Fibroblast of peridontal ligament (primary cell): ENCODE measurements at regions not wholly inside any gene's neighbourhood (a gene's known extent, or its start where the extent isn't known, plus 50 kb on each side); places are given as distances from the start of the nearest gene placed in this dataset.
"Not testable (repeated sequence)": the region's sequence is repeated elsewhere in the genome, so short reads cannot be mapped to it uniquely, and the experiment has no call there.

Source experiments
- DNase-seq: peaks from one replicate; pipeline ENCODE4 v3.0.0-alpha.2; 2010; ENCODE audit errors: extremely low read depth

DNA sequence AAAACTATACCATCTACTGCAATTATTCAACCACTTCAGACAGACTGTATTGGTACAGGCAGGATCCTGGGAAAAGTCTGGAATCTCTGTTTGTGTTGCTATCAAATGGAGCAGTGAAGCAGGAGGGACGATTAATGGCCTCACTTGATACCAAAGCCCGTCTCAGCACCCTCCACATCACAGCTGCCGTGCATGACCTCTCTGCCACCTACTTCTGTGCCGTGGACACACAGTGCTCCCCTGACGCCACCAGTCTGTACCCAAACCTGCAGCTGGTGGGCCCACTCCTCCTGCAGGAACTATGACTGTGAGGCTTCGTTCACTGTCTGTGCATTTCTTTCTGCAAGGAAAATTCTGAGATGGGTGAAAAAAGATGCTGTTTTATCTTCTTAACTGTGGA is 284.7 kb downstream of the DAD1 start:
- DNase-seq = no peak

DNA sequence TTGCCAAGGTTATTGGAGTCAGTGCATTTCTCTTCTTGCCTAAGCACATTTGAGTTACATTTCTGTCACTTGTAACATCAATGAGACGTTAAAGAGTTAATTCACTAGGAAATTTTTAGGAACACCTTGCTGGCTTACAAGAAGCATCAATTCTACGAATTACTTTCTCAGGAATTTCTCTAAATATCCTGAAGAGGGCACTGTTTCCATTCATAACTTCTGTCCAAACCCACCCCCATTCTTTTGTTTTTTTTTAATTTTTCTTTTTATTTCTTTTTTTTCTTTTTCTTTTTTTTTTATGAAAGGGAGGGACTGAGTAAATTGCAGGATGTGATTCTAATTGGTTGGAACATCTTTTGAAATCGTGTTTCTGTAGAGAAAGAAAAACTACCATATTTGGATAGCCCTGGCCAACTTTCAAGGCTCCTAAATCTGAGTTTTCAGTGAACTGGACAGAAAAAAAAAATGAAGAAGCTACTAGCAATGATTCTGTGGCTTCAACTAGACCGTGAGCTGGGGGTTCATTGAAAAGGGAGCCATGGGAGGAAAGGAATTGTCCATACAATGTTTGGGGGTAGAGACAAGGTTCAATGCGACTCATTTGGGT is 285.3 kb downstream of the DAD1 start:
- peak; percentile 8 for DNase-seq

DNA sequence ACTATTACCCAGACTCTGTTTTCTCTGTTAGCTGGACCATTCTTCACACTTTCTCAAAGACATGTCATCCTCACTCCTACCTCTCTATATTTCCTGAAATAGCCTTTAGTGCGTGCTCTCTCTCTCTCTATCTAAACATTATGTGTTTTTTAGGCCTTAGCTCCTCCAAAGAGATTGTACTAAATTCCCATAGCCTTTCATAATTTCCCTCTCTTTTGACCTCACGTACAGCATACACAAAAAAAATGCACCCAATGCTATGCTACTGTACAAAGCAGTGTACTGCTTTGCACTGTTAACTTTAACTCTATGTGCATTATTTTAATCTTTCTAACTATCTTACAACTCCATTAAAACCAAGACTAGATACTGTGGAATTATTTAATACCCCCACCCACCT is 288.4 kb downstream of the DAD1 start:
- no peak for DNase-seq

DNA sequence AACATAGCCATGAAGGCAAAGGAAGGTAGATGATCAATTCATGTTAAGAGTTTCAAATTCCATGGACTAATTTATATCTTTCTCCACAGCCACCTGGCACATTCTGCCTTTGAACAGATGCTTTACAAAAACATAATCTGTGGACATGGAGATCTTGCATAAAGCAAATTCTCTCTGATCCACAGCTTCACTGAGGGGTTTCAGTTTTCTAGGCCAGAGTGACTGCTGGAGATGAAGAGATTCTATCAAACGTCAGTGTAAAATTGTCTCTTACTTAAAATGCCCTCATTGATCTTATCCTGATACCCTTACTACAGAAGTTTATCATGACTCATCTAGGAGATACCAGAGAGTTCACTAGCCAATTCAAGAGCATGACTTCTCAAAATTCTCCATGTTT is 291.6 kb downstream of the DAD1 start:
- DNase-seq = no peak

DNA sequence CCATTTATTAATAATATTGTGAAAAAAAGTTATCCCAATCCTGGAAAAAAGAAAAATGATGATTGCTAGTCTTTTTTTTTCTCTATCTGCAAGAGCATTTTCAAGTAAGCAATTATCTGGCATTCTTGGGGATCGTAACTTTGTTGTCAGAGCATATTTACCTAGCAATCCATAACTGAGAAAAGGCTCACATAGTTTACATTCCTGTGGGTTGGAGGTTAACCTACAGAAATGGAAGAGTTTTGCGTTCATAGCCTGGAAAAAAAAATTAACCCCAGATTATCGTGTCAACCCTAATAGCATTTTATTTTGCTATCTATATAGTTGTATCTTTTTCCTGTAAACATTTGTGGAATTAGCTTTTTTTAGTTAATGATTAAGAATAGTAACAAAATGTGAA is 292.3 kb downstream of the DAD1 start:
- DNase-seq = no peak

DNA sequence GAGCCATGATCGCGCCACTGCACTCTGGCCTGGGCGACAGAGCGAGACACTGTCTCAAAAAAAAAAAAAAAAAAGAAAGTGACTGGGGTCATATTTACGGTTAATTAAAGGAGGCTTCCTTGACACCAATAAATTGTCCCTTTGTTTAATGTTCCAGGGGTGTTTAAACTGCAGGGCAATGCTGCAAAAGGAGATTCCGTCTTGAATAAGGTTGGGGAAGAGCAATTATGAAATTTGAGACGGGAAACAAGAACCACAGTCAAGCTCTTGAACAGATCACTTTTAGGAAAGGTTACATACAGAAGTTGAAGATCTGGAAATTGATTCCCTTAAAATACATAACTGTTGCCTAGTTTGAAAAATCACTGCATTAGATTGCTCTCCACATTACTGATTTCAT is 292.9 kb downstream of the DAD1 start:
- DNase-seq = no peak

DNA sequence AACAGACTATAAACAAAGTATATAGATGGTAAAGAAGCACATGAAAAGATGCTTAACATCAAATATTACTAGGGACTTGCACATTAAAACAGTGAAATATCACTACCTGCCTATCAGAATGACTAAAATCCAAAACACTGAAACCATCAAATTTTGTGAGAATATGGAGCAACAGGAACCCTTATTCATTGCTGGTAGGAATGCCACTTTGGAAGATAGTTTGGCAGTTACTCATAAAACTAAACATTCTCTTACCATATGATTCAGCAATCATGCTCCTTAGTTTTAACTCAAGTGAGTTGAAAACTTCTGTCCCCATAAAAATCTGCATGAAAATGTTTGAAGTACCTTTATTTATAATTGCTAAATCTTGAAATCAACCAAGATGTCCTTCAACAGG is 297.6 kb downstream of the DAD1 start:
- DNase-seq = no peak

DNA sequence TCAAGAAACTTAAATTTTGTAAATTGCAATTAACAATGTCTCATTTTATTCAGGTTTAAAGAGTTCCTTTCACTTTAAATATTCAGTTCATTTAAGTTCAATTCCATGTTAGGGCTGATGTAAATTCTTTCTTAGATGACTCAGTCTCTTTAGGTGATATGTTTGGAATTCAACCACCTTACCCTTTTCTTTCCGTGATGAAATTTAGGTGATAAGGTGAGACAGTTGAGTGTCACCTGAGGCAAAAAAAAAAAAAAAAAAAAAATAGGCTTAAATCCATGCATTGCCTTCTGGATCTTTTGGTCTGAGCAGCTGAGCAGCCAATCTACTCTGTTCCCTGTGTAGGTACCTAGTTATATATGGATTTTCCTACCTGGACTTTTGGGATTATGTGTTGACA is 299.5 kb downstream of the DAD1 start:
- DNase-seq = no peak

DNA sequence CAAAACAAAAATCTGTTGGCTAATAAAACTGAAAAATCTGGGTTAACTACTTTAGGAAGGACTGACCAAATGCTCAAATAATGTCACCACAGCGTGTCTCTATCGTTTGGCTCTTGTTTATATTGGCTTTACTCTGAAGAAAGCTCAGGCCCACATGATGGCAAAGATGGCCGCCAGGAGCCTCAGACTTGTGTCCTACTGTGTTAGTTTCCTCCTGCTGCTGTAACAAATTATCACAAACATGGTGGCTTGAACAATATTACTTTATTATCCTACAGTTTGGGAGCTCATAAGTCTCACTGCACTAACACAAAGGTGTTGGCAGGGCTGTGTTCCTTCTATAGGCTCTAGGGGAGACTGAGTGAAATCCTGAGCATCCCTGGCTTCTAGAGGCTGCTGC is 303.0 kb downstream of the DAD1 start:
- no peak for DNase-seq

DNA sequence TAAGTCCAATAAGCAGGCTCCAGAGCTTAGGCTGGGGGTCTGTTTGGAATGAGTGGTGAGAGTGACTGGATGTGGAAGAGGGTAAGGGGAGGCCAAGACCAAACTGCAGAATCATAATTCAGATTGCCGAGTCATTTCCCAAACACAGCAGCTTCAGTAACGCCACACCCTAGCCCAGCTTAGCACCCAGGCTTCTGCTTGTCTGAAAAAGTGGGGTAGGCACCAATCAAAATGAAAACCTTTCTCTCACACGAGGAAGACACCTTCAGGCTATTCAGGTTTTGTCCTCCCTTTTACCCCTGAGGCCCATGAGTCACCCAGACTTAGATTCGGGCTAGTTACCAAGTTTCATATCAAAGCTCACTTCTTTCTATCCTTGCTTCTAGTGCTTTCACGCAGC is 306.1 kb downstream of the DAD1 start:
- no peak for DNase-seq

DNA sequence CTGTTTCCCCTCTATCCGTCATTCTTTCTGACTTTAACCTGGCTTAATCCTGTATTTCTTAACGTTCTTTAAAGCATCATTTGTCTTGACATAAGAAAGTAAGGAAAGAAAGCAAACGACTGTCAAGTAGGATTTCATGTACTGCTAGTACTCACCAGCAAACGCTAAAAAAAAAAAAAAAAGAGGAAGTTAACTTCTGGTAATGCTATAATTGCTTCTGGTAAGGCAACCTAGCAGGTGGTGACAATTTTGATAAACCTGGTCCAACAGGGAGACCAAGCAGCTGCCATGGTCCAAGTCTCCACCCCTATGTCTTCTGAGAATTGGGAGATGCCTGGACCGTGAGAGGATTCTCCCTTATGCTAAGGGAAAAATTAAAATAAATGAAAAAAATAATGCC is 306.6 kb downstream of the DAD1 start:
- no peak for DNase-seq

DNA sequence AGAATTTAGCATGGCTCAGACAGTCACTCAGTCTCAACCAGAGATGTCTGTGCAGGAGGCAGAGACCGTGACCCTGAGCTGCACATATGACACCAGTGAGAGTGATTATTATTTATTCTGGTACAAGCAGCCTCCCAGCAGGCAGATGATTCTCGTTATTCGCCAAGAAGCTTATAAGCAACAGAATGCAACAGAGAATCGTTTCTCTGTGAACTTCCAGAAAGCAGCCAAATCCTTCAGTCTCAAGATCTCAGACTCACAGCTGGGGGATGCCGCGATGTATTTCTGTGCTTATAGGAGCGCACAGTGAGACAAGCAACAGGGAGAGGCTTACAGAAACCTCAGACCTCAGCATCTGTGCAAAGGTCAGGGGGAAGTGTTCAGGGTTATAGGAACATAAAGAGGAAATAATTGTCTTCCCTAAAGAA is 307.6 kb downstream of the DAD1 start:
- DNase-seq = not testable (repeated sequence)

DNA sequence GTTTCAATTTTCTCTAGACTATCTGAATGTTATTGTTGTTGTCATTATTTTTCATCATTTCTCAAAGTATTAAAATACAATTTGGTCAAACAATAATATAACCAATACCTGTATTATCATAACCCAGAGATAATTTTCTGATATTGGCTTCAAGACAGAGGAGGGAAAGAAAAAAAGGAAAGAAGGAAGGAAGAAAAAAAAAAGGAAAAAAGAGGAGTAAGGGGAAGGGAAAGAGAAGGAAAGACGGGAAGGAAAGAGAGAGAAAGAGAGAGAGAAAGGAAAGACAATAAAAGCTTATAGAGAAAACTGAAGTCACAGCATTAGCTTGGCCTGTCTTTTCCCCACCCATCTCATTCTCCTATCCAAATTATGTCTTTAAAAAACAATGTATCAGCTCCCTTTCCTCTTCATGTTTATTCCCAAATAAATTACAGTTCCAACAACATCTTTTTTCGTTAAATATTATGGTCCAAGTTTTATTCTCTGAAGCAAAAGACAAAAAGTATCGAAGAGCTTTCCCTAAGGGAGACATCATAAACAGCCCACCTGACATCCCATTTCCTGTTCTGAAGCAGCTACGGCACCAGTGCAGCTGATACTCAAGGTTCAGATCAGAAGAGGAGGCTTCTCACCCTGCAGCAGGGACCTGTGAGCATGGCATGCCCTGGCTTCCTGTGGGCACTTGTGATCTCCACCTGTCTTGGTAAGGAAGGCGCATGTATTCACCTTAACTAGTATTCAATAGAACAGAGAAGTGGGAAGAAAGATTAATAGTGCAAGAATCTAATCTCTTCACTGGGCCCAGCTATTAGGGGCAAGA is 308.3 kb downstream of the DAD1 start:
- no peak for DNase-seq

DNA sequence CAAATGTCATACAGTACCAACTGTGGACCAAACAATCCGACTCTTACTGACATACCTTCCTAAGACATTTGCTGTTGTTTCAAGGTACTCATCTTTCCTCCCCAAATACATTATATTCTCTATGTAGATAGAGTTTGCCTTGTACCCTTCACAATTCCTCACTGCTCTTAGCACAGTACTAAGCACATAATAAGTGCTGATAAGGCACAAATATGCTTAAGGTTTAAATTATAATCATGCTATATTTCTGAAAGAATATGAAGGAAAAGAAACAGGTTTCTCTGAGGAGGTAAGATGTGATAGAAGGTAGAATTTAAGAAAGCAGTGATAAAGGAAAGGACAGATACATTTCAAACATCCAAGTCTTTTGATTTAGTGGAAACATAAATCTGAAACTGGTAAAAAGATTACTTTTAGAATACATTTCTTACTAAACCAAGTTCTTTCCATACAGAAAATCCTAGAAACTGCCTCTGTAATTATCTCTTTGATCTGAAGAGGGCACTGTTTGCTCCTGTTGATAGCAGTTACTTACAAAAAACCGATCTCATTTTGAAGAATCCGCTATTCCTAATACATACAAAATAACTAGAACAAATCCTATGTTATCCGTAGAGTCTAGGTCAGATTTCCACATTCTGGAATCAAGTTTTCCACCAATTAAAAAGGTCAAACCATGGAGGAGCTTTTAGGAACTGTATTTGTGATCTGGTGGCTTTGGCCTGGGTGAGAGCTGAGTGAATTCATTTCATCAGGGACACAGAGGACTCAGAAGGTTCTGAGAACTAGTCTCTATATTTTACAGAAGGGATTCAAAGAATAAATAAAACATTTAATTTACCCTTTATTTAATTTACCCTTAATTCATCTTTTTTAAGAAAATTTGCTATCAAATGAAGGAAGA is 311.9 kb downstream of the DAD1 start:
- DNase-seq = peak; percentile 16

DNA sequence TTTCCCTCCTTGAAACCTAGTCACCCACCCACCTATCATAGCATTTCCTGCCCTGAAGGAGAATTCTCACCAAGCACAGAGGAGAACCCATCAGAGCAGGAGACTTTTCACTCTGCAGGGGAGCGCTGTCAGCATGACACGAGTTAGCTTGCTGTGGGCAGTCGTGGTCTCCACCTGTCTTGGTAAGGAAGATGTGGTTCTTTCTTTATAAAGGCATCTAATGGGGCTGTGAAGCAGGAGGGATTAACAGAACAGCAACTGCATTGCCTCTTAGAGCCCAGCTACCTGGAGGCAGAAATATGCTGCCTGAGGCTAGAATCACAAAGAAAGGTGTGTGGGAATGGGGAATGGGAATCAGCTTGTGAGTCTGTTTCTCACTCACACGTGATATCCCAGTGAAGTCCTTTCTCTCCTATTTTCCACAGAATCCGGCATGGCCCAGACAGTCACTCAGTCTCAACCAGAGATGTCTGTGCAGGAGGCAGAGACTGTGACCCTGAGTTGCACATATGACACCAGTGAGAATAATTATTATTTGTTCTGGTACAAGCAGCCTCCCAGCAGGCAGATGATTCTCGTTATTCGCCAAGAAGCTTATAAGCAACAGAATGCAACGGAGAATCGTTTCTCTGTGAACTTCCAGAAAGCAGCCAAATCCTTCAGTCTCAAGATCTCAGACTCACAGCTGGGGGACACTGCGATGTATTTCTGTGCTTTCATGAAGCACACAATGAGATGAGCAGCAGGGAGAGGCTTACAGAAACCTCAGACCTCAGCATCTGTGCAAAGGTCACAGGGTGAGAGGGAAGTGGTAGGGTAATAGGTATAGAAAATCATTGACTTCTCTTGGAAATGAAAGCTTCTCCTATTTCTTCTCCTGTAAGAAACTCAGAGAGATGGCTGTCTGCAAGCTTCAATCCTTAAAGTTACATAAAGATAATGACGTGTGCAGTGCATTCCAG is 316.9 kb downstream of the DAD1 start:
- DNase-seq = no peak

DNA sequence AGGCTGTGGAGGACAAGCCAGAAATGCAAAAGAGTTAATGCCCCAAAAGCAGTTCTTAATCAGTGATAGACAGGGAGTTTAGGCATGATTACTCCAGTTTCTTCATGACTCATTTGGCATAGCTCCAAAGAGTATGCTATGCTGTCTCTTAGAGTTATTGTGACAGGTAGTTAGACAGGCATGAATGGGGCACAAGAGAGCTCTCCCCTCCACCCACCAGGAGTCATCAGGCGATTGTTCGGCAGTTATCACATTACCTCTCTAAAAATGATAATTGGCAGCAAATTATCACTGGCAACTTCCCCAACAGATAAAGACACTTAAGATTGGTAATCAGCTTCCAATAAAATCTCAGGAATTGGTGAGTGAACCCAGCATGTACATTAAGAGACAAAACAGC is 320.1 kb downstream of the DAD1 start:
- no peak for DNase-seq

DNA sequence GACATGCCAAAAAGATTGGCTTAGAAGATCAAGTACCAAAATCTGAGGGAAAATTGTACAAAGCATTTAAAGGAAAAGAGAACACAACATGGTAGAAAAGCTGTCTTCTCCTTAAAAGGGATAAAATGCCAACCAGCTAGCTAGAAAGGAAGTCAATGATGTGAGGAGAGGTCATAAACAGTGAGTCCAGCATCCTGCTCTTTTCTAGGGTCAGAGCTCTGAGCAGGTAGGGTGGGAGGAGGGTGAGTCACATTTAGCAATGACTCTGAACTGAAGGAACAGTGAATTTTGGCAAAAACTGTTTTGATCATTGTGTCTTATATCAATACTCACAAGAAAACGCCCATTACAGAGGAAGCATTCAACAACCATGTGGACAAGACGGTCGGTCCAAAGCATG is 322.3 kb downstream of the DAD1 start:
- DNase-seq = no peak

DNA sequence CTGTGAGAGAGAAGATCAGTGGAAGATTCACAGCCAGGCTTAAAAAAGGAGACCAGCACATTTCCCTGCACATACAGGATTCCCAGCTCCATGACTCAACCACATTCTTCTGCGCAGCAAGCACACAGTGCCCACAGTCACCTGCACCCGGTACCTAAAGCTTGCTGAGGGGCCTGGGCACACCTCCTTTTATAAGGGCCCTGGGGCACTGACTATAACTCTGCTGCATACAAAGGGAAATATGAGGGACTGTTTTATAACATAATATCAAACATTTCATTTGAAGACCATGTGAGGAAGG is 322.9 kb downstream of the DAD1 start:
- no peak for DNase-seq

DNA sequence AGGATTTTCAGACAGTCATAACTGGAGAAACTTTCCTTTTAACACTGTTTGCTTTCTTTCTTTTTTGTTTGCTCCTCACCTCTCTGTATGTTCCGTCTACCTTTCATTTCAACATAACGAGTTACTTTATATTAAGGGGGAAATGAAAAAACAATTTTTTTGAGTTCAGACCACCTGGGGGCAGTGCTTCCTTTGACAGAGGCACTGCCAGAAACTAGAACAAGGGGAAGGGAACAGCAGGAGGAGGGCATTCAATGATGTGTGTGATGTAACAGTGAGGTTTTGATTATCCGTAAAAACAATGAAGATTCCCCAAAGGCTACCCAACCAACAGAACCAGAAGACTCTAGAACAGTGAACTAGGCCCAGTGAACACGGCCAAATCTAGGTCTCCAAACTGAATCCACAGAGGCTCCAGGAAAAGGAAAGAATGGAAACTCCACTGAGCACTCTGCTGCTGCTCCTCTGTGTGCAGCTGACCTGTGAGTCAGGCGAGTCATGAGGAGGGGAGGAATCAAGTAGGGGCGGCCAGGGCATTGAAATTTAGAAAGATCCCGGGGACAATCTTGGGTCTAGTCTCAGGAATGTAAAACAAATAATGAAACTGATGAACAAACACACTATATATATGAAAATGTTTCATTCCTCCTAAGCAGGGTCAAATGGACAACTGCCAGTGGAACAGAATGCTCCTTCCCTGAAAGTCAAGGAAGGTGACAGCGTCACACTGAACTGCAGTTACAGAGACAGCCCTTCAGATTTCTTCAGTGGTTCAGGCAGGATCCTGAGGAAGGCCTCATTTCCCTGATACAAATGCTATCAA is 323.5 kb downstream of the DAD1 start:
- no peak for DNase-seq

DNA sequence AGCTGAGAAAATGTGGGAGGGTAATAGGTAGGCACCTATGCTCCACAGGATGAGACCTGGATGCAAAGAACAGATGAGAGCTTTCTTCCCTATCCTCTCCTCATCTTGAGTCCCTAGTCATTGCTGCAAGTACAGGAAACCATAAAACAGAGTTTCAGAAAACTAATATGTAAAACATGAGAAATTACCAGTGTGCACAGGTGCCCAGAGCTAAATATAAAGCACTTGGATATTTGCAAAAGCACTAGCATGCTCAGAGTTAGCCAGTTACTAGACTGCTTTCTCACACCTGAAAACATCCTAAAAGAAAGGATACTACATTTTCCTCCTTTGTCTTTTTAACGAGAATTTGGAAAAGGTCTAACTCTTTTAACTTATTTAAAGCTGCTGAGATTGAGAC is 324.3 kb downstream of the DAD1 start:
- no peak for DNase-seq

DNA sequence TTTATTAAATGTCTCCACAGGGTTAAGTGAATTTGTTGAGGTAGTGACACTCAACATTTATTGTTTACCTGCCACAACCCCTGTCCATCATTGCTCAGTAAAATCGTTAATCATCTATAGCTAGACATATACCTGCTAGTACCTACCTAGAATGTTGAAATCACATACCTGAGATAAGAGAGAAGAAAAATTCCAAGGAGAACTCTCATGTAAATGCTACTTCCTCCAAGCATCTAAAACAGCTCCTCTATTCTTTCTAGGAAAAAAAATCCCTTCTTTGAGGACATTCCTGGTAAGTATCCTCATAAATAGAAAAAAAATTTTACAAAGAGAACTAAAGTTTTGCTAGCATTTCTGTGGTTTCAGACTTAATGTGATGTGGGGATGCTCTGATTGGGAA is 325.1 kb downstream of the DAD1 start:
- DNase-seq = no peak
